Activated CD4-positive, alpha-beta T cell treated with anti-CD3 and anti-CD28 coated beads for 36 hours (primary cell): ENCODE measurements at regions not wholly inside any gene's neighbourhood (a gene's known extent, or its start where the extent isn't known, plus 50 kb on each side); places are given as distances from the start of the nearest gene placed in this dataset.

Source experiments
- ATAC-seq: fragments of 200-7000 bp; cut with Tn5 transposase; one replicate; pipeline ENCODE4 v1.10.0; 2021; ENCODE audit warnings: mild to moderate bottlenecking, moderate library complexity
- CTCF ChIA-PET: fragments of 350-600 bp; sonication (Branson Sonifier 250); formaldehyde crosslinking; loops from one replicate; lab custom pipeline; 2021; ENCODE audit warnings: antibody characterized with exemption; lab: Charles Lee
- POLR2A ChIA-PET: fragments of 350-600 bp; sonication (Branson Sonifier 250); formaldehyde crosslinking; loops from one replicate; lab custom pipeline; 2021; ENCODE audit warnings: antibody characterized with exemption, inconsistent platforms; lab: Charles Lee
- DNase-seq: peaks from one replicate; pipeline ENCODE4 v3.0.0-alpha.2; 2020
- H3K27ac Mint-ChIP-seq: one replicate; pipeline ENCODE4 v1.8.0; 2021; ENCODE audit warnings: mixed read lengths
- H3K27me3 Mint-ChIP-seq: one replicate; pipeline ENCODE4 v1.8.0; 2021; ENCODE audit warnings: mixed read lengths
- H3K36me3 Mint-ChIP-seq: one replicate; pipeline ENCODE4 v1.8.0; 2021; ENCODE audit warnings: low read depth, mixed read lengths
- H3K4me1 Mint-ChIP-seq: one replicate; pipeline ENCODE4 v1.8.0; 2021; ENCODE audit warnings: mixed read lengths
- H3K4me3 Mint-ChIP-seq: one replicate; pipeline ENCODE4 v1.8.0; 2021; ENCODE audit warnings: mild to moderate bottlenecking, moderate library complexity, mixed read lengths
- H3K9me3 Mint-ChIP-seq: one replicate; pipeline ENCODE4 v1.8.0; 2021; ENCODE audit warnings: low read depth, mixed read lengths
- intact Hi-C, 2 experiments: fragments of 100-400 bp; cut with DNase I in 1 of 2; cut with micrococcal nuclease in 1 of 2; formaldehyde crosslinking; loops; one replicate each; pipeline versions ENCODE4 v1.14.2 to v1.15.1; 2022 to 2024; cut with DNase I, micrococcal nuclease

GRCh38 chr3:157693762-157694161, 190.5 kb upstream of the VEPH1 start:
- Mint-ChIP-seq H3K27me3 (peaks cover 2% of the 10 kb centered on the region), H3K36me3 (no peaks in the 10 kb centered on the region), H3K4me1 (no peaks in the 10 kb centered on the region), H3K27ac (no peak overlapping the region), H3K4me3 (no peak overlapping the region), H3K9me3 (peaks cover 1% of the 10 kb centered on the region)
- POLR2A ChIA-PET = no interaction called here
- DNase-seq (no peak), ATAC-seq (no peak)
- CTCF ChIA-PET = no interaction called here
- intact Hi-C loops = no loop called here

DNA sequence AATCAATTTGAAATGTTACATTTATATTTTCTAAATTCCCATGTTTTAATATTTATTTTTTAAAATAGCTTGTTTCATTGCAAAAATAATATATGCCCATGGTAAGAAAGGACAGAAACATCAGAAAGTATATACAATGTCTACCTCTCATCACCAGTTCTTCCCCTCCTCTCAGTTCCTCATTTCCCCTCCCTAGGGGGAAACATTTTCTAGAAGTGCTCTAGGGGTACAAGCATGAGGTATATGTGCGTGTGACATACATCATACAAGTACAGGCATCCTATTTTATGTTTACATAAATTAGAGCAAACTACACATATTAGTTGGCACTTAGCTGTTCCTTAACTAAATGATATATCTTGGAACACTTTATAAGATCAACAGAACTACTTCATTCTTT, 189.3 kb upstream of the VEPH1 start:
- Mint-ChIP-seq H3K4me3 (no peak overlapping the region), H3K27me3 (no peaks in the 10 kb centered on the region), H3K4me1 (no peaks in the 10 kb centered on the region), H3K36me3 (no peaks in the 10 kb centered on the region), H3K9me3 (peaks cover 3% of the 10 kb centered on the region), H3K27ac (no peak overlapping the region)
- intact Hi-C loops = no loop called here
- DNase-seq = no peak
- no peak for ATAC-seq
- CTCF ChIA-PET = interaction anchor here (0.5 kb wide), 1 partner anchor 266 kb away, joined by 3 read pairs; no protein-coding TSS in a partner anchor
- POLR2A ChIA-PET = no interaction called here

GRCh38 chr3:157683668-157684067, 180.5 kb upstream of the VEPH1 start:
- no peak for ATAC-seq
- DNase-seq = no peak
- intact Hi-C loops = no loop called here
- no peaks in the 10 kb centered on the region for H3K27me3 Mint-ChIP-seq
- H3K36me3 Mint-ChIP-seq = no peaks in the 10 kb centered on the region
- CTCF ChIA-PET = no interaction called here
- no peak overlapping the region for H3K4me3 Mint-ChIP-seq
- peaks cover 4% of the 10 kb centered on the region for H3K9me3 Mint-ChIP-seq
- POLR2A ChIA-PET = no interaction called here
- H3K27ac Mint-ChIP-seq = no peak overlapping the region
- no peaks in the 10 kb centered on the region for H3K4me1 Mint-ChIP-seq

- DNase-seq (no peak), ATAC-seq (no peak)
- Mint-ChIP-seq H3K4me1 (no peaks in the 10 kb centered on the region), H3K27me3 (no peaks in the 10 kb centered on the region), H3K36me3 (no peaks in the 10 kb centered on the region), H3K27ac (no peak overlapping the region), H3K4me3 (no peak overlapping the region), H3K9me3 (no peaks in the 10 kb centered on the region)
- intact Hi-C loops = no loop called here
- POLR2A ChIA-PET = no interaction called here
- CTCF ChIA-PET = no interaction called here
These were observed 168.8 kb upstream of the VEPH1 start for GRCh38 chr3:157672061-157672460.

GRCh38 chr3:157671656-157672055, 168.4 kb upstream of the VEPH1 start:
- Mint-ChIP-seq H3K36me3 (no peaks in the 10 kb centered on the region), H3K27me3 (no peaks in the 10 kb centered on the region), H3K9me3 (no peaks in the 10 kb centered on the region), H3K4me1 (no peaks in the 10 kb centered on the region), H3K27ac (no peak overlapping the region), H3K4me3 (no peak overlapping the region)
- DNase-seq (no peak), ATAC-seq (no peak)
- intact Hi-C loops = no loop called here
- ChIA-PET POLR2A (no interaction called here), CTCF (no interaction called here)

- Mint-ChIP-seq H3K4me1 (no peaks in the 10 kb centered on the region), H3K27me3 (no peaks in the 10 kb centered on the region), H3K27ac (no peak overlapping the region), H3K36me3 (no peaks in the 10 kb centered on the region), H3K4me3 (no peak overlapping the region), H3K9me3 (no peaks in the 10 kb centered on the region)
- CTCF ChIA-PET = interaction anchor here (0.6 to 1.2 kb wide), 2 partner anchors 16 to 685 kb away, joined by 3 to 4 read pairs; no protein-coding TSS in a partner anchor
- POLR2A ChIA-PET = no interaction called here
- intact Hi-C loops = no loop called here
- ATAC-seq (no peak), DNase-seq (no peak)
These were observed 166.2 kb upstream of the VEPH1 start for GRCh38 chr3:157669416-157669815.

- ATAC-seq = no peak
- no peak for DNase-seq
- Mint-ChIP-seq H3K4me3 (no peak overlapping the region), H3K4me1 (no peaks in the 10 kb centered on the region), H3K27me3 (peaks cover 2% of the 10 kb centered on the region), H3K27ac (no peak overlapping the region), H3K9me3 (no peaks in the 10 kb centered on the region), H3K36me3 (no peaks in the 10 kb centered on the region)
- POLR2A ChIA-PET = no interaction called here
- CTCF ChIA-PET = interaction anchor here (0.6 kb wide), 1 partner anchor 460 kb away, joined by 3 read pairs; no protein-coding TSS in a partner anchor
- intact Hi-C loops = no loop called here
These were observed 164.3 kb upstream of the VEPH1 start for GRCh38 chr3:157667493-157667892.

DNA sequence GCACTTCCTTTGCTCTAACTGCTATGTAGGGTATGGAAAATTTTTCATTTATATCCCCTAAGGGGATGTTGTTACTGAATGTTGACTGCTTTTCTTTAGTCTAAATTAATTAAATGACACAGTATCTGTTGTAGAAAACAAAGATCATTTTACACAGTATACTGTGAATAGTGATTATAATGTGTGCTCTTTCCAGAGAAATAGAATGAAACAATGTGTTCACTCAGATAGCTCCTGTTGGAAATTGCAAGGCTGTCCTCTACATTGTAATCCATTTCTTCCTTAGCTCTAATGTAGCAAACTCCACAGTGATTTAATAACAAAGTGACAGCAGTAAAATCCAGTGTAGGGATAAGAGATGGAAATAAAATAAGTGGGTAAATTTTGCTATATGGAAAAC, 159.0 kb upstream of the VEPH1 start:
- H3K9me3 Mint-ChIP-seq = no peaks in the 10 kb centered on the region
- DNase-seq = no peak
- H3K27me3 Mint-ChIP-seq = peaks cover 6% of the 10 kb centered on the region
- no peak overlapping the region for H3K4me3 Mint-ChIP-seq
- no peak overlapping the region for H3K27ac Mint-ChIP-seq
- ATAC-seq = no peak
- POLR2A ChIA-PET = no interaction called here
- CTCF ChIA-PET = interaction anchor here (0.5 to 1.4 kb wide), 2 partner anchors 15 to 165 kb away, joined by 3 read pairs; no protein-coding TSS in a partner anchor
- H3K36me3 Mint-ChIP-seq = no peaks in the 10 kb centered on the region
- H3K4me1 Mint-ChIP-seq = no peaks in the 10 kb centered on the region
- intact Hi-C loops = no loop called here

DNA sequence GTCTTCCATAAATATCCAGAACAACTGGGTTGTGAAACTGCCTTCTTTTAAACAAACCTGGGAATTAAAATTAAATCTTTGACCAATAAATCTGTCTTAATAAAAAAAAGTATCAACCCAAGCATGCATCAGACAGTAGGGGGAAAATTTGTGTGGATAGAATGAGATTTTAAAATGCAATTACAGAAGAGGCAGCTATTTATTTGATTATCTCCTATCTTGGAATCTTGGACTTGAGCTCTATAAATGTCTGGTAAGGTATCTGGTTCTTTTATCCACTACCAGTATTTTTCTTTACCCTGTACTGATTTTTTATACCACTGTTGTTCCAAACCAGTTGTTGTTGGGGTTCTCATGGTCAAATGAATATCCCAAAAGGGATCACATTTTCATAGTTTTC, 157.6 kb upstream of the VEPH1 start:
- no peak for ATAC-seq
- ChIA-PET POLR2A (no interaction called here), CTCF (interaction anchor here (1.4 kb wide), 1 partner anchor 13 kb away, joined by 3 read pairs; no protein-coding TSS in a partner anchor)
- Mint-ChIP-seq H3K27ac (no peak overlapping the region), H3K27me3 (peaks cover 7% of the 10 kb centered on the region), H3K9me3 (no peaks in the 10 kb centered on the region), H3K4me1 (no peaks in the 10 kb centered on the region), H3K36me3 (no peaks in the 10 kb centered on the region), H3K4me3 (no peak overlapping the region)
- no peak for DNase-seq
- intact Hi-C loops = no loop called here

- H3K4me1 Mint-ChIP-seq = no peaks in the 10 kb centered on the region
- no peak for ATAC-seq
- ChIA-PET CTCF (no interaction called here), POLR2A (no interaction called here)
- DNase-seq = no peak
- intact Hi-C loops = no loop called here
- no peaks in the 10 kb centered on the region for H3K36me3 Mint-ChIP-seq
- H3K9me3 Mint-ChIP-seq = no peaks in the 10 kb centered on the region
- no peak overlapping the region for H3K4me3 Mint-ChIP-seq
- H3K27me3 Mint-ChIP-seq = peaks cover 7% of the 10 kb centered on the region
- H3K27ac Mint-ChIP-seq = no peak overlapping the region
These were observed 149.2 kb upstream of the VEPH1 start for GRCh38 chr3:157652366-157652765.

GRCh38 chr3:157650699-157651098, 147.5 kb upstream of the VEPH1 start:
- POLR2A ChIA-PET = no interaction called here
- Mint-ChIP-seq H3K36me3 (no peaks in the 10 kb centered on the region), H3K4me3 (no peak overlapping the region), H3K27ac (no peak overlapping the region), H3K27me3 (peaks cover 3% of the 10 kb centered on the region), H3K4me1 (no peaks in the 10 kb centered on the region), H3K9me3 (no peaks in the 10 kb centered on the region)
- ATAC-seq = no peak
- intact Hi-C loops = no loop called here
- no peak for DNase-seq
- CTCF ChIA-PET = interaction anchor here (0.7 kb wide), 1 partner anchor 1109 kb away, joined by 5 read pairs; no protein-coding TSS in a partner anchor

- POLR2A ChIA-PET = no interaction called here
- intact Hi-C loops = no loop called here
These were observed 147.0 kb upstream of the VEPH1 start for GRCh38 chr3:157650172-157650571.

More at GRCh38 chr3:157650172-157650571, 147.0 kb upstream of the VEPH1 start:
- ATAC-seq = no peak
- no peaks in the 10 kb centered on the region for H3K36me3 Mint-ChIP-seq
- H3K27ac Mint-ChIP-seq = no peak overlapping the region
- no peaks in the 10 kb centered on the region for H3K9me3 Mint-ChIP-seq
- CTCF ChIA-PET = interaction anchor here (0.7 kb wide), 1 partner anchor 1109 kb away, joined by 5 read pairs; no protein-coding TSS in a partner anchor
- no peaks in the 10 kb centered on the region for H3K4me1 Mint-ChIP-seq
- no peak for DNase-seq
- no peak overlapping the region for H3K4me3 Mint-ChIP-seq
- peaks cover 3% of the 10 kb centered on the region for H3K27me3 Mint-ChIP-seq
